Panc1 (cell line): ENCODE measurements at regions not wholly inside any gene's neighbourhood (a gene's known extent, or its start where the extent isn't known, plus 50 kb on each side); places are given as distances from the start of the nearest gene placed in this dataset.

Experiments used
- CTCF ChIP-seq: fragments of 450-650 bp; IDR thresholded peaks from 2 replicates; pipeline ENCODE4 v1.5.1; 2017; ENCODE audit warnings: mild to moderate bottlenecking
- TCF7L2 ChIP-seq: IDR thresholded peaks from 2 replicates; pipeline ENCODE4 v1.6.1; 2011; ENCODE audit warnings: mild to moderate bottlenecking, low read depth, low read length, inconsistent platforms

- TF ChIP-seq CTCF (no peak), TCF7L2 (no peak)
Measured at GRCh38 chr10:63689768-63690167, 168.6 kb downstream of the REEP3 start.
